ENCODE measurements at regions not wholly inside any gene's neighbourhood (a gene's known extent, or its start where the extent isn't known, plus 50 kb on each side); places are given as distances from the start of the nearest gene placed in this dataset.
"Not testable (repeated sequence)": the region's sequence is repeated elsewhere in the genome, so short reads cannot be mapped to it uniquely, and the experiment has no call there.

DNA sequence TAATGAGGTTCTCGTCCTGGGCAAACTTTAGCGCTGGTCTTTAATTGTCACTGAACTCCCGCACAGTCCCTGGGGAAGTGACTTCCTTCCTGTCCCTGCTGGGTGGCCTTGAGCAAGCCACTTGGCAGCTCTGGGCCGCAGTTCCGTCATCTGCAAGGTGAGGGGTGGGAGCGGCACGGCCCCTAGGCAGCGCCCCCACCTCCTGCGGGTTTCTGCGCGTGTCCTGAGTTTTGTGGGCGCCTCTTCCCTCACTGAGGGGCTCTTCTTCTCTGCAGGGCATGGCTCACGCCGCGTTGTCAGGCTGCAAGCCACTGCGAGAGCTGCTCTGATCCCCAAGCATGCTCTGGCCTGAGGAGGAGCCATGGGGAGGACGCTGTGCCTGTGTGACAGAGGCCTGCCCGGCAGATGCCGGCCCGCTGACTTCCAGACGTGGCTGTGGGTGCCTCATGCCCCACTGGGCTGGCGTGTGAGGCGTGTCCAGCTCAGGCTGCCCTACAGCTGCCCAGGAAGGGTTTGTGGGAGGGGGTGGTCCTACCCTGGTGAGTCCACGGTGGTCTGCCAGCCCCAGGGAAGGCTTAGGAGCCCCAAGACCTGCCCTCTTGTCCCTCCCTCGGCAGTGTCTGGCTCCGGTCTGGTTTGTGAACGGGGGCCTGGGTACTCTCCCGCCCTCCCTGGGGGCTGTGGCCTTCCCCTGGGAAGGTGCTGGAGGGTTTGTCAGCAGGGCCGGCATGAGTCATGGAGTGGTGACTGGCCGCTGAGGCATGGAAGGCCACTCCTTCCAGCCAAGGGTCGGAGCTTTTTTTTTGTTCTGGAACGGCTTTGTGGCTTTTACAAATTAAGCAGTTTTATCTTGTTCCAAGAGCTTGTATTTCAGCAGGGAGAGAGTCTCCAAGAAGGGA, 182.0 kb downstream of the SEC14L1 start:
- DNase-seq: no peak

DNA sequence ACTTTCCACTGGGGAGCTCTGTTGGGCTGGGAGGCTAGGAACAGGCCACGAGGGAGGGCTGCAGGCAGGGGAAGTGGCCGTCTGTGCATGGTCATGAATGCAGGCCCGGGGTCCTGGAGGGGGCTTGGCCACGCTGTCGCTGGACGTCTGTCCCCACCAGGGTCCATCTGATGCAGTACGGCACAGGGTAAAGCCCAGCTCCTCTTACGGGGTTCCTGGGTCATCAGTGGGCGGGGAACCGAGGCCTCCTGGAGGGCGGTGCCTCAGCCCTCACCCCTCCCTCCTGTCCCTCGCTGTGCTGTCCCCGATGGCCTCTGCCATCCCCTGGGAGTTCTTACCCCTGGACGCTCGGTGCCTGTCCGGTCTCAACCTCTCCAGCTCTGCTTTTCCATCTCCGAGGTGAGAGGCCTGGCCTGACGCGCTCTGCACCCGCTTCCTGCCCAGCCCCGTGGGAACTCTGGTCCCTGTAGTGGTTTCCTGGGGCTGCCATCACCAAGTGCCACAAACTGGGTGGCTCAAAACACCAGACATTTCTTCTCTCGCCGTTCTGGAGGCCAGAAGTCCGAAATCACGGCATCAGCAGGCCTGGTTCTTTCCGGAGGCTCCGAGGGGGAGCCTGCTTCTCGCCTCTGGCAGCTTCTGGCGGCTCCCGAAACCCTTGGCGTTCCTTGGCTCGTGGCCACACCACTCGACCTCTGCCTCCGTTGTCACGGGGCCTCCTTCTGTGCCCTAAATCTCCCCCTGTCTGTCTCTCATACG, 182.8 kb downstream of the SEC14L1 start:
- DNase-seq: peak in 2 of 6 experiments; percentile 14 to 33

DNA sequence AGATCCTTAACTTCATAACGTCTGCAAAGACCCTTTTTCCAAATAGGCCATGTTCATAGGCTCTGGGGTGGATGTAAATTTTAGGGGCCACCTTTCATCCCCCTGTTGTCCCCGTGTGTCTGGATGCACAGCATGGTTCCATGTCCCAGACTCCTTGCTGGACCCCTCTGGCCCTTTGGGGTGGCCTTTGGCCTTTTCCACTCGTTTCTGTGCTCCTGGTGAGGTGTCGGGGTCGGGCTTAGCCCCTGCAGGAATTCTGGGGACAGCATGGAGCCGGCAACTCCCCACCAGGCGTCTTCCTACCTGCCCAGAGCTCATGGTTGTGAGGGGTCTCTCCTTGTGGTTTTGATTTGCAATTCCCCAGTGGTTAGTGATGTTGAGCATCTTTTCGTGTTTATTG, 183.5 kb downstream of the SEC14L1 start:
- DNase-seq: no peak

DNA sequence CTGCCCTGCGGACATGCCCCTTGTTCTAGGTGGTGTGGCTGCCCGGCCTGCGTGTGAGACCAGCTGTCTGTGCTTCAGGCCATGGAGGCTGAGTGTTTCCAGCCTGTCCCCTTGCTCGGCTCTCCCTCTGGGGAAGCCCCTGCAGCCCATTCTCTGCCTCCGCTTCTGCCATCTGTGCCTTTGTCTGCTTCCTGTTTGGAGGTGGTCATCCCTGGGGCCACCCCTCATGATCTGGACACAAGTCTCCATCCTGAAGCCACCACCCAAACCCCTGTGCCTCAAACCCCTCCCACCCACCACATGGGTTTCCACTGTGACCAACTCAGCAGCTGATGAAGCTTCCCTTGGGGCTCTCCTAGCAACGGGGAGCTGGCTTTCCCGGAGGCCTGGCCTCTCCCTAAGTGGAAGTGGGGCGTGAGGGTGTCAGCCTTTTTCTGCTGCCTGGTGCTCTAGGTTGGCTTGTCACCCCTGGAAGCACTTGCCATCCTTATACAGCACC, 184.9 kb downstream of the SEC14L1 start:
- no peak for DNase-seq

DNA sequence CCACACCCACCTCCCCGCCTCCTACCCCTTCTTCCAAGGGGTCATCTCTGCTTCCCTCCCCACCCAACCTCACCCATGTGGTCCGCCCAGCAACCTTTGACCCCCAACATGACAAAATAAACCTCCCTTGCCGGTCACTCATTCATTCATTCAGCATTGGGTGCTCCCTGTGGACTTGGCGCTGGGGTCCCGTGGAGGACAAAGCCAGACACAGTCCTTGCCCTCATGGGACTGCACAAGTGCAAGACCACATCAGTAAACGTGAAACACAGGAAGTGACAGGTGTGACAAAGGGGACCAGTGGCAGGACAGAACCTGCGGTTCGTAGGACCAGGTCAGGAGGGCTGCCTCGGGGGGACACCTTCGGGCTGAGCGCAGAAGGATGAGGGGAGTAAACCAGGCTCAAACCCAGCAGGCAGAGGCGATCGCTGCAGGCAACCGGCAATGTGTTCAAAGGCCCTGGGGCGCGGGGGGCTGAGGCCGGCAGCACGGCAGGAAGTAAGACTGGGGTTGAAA, 185.4 kb downstream of the SEC14L1 start:
- peak in 2 of 6 experiments; percentile 14 to 35 for DNase-seq

DNA sequence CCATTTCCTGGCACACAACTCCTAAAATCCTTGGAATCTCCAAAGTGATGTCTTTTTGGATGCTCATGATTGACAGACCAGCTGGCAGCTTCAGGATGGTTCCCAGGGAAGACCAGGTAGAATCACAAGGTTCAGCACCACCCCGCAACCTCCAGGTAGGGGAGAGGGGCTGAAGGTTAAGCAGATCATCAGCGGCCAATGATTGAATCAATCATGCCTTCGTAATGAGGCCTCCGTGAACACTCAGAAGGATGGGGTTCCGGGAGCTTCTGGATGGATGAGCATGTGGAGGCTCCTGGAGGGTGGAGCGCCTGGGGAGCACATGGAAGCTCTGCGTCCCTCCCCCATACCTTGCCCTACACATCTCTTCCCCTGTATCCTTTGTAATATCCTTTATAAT, 185.9 kb downstream of the SEC14L1 start:
- DNase-seq: no peak

DNA sequence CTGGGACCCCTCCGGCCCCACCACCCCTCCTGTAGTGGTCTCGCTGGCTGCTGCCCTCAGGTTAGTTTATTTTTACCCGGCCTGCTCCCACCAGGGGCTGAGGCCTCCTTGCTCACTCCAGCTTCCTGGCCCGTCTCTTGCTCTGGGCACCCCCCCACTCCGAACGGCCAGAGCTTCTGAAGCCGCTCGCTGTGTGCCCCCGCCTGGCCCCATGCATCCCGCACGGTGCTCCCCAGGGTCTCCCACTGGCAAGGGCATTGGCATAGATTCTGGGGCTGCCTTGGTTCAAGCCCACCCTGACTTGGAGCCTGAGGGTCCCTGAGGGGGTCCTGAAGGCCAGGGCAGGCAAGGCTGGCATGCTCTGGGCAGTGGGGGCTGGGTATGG, 186.4 kb downstream of the SEC14L1 start:
- no peak for DNase-seq

DNA sequence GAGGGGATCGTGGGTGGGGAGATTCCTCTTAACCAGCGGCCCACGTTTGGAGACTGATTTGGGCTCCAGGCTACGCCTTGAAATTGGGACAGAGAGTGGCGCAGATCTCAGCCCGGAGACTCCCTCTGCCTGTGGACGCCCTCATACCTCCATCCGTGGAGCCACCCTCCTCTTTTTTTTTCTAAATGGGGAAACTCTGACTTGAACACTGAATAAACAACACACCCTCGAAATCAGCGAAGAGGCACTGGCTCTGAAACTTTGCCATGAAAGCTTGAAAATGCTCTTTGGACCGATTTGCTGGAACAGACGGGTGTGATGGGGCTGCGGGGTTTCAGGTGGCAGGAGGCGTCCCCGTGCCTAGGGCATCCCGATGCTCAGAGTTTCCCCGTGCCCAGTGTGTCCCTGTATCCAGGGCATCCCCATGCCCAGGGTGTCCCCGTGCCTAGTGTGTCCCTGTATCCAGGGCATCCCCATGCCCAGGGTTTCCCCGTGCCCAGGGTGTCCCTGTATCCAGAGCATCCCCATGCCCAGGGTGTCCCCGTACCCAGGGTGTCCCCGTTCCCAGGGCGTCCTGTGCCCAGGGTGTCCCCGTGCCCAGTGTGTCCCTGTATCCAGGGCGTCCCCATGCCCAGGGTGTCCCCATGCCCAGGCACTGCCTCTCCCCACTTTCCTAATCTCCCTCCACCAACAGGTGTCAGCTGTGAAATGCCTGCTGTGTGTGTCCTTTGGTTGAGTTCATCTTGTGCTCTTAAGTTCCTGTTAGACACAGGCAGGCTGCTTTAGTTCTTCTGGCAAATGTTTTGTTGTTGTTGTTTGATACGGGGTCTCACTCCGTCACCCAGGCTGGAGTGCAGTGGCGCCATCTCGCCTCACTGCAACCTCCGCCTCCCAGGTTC, 187.0 kb downstream of the SEC14L1 start:
- no peak for DNase-seq

DNA sequence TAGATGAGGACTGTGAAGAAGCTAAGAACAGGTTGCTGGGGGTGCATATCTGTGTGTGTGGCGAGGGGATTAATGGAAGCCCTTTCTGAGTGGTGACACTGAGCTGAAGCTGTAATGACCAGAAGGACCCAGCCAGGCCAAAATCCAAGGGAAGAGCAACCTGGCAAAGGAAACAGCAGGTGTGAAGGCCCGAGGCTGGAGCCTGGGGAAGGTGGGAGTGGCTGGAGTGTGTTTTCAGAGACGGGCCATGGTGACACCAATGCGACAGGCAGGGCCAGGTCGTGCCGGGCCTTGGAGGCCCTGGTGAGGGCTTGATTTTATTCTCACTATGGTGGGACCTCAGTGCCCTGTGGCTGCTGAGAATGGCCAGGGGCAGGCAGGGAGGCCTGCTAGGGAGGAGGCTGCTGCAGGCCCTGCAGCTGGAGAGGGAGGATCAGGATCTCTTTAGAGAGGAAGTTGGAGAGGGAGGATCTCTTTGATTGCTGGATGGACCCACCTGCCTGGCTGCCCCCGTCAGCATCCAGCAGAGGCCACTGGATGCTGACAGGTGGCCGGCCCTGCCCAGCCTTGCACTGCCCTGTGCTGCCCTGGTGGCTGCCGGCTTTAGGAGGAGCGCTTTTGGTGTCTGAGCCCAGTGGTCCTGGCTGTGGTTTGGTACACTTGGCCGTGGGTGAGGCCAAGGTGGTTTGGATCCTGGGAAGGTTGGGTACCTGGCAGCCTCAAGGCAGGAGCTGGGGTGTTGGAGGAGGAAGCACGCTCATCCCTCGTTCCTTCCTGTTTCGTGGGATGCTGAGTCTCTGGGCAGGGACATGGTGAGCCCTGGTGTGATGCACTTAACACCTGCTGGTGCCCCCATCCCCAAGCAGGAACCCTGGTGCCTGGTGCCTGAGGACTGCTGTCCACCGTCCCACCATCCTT, 188.3 kb downstream of the SEC14L1 start:
- DNase-seq: no peak

DNA sequence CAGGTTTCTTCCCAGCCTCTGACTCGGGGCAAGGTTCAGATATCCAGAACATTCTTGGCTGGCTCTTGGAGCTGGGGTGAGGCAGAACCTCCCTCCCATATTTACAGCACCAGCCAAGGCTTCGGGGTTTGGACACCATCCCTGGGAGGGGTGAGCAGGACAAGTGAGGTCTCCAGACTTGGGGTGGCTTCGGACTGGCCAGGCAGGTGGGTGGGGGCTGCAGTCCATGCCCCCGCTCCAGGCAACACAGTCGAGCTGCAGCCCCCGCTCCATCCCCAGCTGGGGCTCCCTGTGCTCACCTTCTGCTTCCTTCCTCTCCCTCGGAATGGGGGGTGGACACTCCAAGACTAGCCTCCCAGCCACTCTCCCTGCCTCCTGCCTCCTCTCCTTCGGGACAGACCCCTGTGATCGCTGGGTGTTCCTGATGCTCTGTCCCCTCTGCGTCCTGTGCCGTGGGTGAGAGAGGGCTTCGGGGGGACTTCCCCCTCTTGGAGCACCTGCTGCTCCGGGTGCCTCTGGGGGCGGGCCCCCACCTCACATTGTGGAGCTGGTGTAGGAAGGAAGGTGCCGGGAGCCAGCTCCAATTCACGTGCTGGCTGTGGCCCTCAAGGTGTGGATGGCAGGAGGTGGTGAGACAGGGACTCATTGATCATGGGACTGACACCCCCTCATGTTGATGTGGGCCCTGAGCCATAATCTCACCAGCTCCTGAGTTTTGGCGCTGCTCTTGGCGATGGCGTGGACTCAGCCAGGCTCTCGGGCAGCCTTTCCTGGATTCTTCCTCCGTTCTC, 189.2 kb downstream of the SEC14L1 start:
- no peak for DNase-seq

DNA sequence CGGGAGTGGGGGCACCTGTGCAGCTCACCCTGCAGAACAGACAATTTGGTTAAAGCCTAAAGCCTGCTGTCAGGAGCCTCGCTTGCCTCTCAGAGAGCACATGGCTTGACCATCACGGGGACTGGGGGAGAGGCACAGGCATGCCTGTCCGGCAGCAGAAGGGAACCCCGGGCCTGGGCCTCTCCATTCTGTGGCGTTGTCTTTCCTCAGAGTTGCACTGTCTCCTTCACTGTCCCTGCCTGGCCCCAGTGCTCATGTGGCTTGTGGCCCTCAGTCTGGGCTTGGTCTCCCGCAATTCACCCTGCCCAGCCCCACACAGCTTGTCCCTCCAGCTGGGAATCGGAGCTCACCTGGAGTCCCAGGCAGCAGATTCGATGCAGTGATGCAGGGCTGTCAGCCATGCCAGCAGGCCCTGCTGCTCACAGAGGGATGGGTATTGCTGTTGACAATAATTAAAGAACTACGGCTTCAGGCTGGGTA, 189.9 kb downstream of the SEC14L1 start:
- no peak for DNase-seq

DNA sequence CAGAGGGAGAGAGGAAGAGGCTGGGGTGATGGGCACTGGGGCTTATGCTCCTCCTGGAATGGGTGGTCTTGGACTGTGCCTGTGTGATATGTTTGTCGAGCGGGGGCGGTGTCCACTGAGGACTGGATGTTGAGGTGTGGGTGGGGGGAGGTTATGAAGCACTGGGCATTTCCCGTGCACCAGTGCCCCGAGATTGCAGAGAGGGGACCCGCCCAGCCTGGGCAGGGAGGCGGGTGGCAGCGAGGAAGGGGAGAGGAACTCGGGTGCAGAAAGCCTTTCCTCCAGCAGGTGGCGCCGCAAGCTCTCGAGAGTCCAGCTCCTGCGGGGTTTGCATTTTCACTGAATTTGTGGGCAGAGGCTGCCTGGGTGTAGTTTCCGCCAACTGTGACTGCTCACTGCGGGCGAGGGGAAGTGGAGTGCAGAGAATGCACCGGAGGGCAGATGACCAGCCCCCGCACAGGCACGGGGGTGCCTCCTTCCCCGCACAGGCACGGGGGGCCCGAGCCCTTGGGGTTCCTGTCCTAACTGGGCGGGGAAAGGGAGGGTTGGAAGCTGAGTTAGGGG, 190.6 kb downstream of the SEC14L1 start:
- DNase-seq: peak; percentile 86 to 97 (median 90)

DNA sequence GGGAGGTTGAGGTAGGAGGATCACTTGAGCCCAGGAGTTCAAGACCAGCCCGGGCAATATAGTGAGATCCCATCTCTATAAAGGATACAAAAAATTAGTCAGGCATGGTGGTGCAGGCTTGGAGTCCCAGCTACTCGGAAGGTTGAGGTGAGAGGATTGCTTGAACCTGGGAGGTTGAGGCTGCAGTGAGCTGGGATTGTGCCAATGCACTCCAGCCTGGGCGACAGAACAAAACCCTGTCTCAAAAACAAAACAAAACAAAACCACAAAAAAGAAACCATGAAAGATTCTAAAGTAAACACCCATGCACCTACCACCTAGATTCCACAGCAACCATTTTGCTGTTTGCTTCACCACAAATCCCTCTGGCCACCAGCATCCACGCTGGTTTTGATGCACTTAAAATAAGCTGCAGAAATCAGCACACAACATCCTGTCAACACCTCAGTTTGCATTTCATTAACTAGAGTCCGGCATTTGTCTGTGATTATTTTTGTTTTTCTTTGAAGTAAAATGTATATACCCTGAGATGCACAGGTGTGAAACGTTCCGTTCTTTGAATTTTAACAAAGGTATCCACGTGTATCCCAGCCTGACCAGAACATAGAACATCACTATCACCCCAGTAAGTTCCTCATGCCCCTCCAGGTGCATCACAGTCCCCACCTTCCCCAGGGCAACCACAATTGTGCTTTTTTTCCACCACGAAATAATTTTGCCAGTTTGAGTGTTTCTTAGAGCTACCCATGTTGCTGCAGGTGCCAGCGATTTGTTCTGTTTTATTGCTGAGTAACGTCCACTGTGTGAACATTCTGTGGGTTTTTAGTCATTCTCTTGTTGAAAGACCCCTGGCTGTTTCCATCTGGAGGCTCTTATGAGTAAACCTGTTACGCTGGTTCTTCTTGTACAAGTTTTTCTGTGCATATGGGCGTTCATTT, 191.5 kb downstream of the SEC14L1 start:
- DNase-seq: peak; percentile 28 to 78 (median 50)

DNA sequence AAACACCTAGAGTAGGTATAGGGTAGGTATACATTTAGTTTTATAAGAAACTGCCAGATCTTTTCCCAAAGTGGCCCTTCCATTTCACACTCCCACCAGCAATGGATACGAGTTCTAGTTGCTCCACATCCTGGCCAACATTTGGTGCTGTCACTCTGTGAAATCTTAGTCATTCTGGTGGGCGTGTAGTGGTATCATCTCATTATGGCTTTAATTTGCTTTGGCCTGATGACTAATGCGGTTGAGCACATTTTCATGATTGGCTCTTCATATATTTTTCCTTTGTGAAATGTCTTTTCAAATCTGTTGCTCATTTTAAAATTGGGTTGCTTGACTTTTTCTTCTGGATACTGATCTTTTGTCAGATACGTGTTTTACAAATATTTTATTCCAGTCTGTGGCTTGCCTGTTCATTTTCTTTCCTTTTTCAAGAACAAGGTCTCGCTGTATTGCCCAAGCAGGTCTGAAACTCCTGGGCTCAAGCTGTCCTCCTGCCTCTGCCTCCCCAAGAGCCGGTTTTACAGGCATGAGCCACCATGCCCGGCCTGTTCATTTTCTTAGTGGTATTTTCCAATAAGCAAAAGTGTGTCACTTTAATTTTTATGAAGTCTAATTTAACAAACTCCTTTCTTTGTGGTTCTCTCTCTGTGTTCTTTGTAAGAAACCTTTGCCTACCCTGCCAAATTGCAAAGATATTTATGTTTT, 192.4 kb downstream of the SEC14L1 start:
- no peak for DNase-seq

DNA sequence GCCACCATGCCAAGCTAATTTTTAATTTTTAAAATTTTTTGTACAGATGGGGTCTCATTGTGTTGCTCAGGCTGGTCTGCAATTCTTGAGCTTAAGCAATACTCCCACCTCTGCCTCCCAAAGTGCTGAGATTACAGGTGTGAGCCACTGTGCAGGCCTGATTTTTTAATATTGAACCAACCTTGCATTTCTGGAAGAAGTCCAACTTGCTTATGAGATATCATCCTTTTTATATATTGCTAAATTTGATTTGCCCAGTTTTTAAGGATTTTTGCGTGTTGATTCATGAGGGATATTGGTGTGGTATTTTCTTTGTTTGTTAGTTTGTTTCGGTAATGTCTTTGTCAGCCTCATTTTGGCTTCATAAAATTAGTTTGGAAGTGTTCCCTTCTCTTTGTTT, 196.4 kb downstream of the SEC14L1 start:
- DNase-seq: no peak

DNA sequence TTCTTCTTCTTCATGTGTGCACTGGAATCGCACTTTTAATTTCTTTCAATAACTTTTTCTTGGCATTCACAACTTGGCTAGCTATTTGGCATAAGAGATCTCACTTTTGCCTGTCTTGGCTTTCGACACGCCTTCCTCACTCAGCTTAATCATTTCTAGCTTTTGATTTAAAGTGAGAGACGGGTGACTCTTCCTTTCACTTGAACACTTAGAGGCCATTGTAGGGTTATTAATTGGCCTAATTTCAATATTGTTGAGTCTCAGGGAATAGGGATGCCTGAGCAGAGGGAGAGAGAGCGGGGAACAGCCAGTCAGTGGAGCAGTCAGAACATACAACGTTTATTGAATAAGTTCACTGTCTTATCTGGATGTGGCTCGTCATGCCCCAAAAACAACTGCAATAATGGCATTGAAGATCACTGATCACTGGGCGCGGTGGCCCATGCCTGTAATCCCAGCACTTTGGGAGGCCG, 200.3 kb downstream of the SEC14L1 start:
- no peak for DNase-seq

DNA sequence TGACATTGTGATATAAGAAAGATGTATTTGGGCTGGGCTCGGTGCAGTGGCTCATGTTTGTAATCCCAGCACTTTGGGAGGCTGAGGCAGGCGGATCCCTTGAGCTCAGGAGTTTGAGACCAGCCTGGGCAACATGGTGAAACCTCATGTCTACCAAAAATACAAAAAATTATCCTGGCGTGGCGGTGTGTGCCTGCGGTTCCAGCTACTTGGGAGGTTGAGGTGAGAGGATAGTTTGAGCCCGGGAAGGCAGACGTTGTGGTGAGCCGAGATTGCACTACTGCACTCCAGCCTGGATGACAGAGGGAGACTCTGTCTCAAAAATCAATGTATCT, 201.9 kb downstream of the SEC14L1 start:
- not testable (repeated sequence) for DNase-seq

Data from stimulated activated naive CD4-positive, alpha-beta T cell (primary cell).